Mesothelial cell of epicardium (in vitro differentiated cells): ENCODE measurements at regions not wholly inside any gene's neighbourhood (a gene's known extent, or its start where the extent isn't known, plus 50 kb on each side); places are given as distances from the start of the nearest gene placed in this dataset.

ENCODE experiments used
- DNase-seq, 2 experiments: peaks; one replicate each; pipeline ENCODE4 v3.0.0; 2021; ENCODE audit warnings: low spot score in 2 of 2; ENCODE audit not compliant: unreplicated experiment in 2 of 2
- H3K27ac Mint-ChIP-seq: 2 replicates; pipeline ENCODE4 v1.8.0; 2021; ENCODE audit warnings: mixed read lengths
- H3K27me3 Mint-ChIP-seq: 2 replicates; pipeline ENCODE4 v1.8.0; 2021; ENCODE audit warnings: low read depth, mixed read lengths
- H3K36me3 Mint-ChIP-seq: 2 replicates; pipeline ENCODE4 v1.8.0; 2021; ENCODE audit warnings: mixed read lengths
- H3K4me1 Mint-ChIP-seq: 2 replicates; pipeline ENCODE4 v1.8.0; 2021; ENCODE audit warnings: mixed read lengths
- H3K4me3 Mint-ChIP-seq: 2 replicates; pipeline ENCODE4 v1.8.0; 2021; ENCODE audit warnings: mild to moderate bottlenecking, moderate library complexity, mixed read lengths
- H3K9me3 Mint-ChIP-seq: 2 replicates; pipeline ENCODE4 v1.8.0; 2021; ENCODE audit warnings: mixed read lengths
- CTCF ChIP-seq: fragments of 200-600 bp; sonication (generic); IDR thresholded peaks from one replicate; pipeline ENCODE4 v1.5.0; 2021; ENCODE audit warnings: antibody characterized with exemption; ENCODE audit not compliant: unreplicated experiment

DNA sequence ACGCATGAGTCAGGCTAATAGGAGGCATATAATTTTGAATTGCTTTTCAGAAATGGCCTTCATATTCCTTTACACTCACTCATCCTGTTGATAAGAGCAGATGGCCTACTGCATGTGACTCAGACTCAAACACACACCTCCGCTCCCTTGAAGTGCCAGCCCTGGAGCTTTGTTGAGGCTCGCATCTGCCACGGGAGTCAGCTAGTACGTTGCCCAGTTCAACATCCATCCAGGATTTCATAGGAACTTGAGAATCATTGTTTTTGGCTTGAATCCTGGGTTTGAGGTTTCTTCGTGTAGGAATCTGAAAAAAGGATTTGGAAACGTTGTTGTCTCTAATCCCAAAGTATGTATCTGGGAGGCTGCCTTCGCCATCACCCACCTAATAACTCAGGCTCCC lies 87.4 kb upstream of the JAG1 start:
- Mint-ChIP-seq H3K27ac (no peak overlapping the region), H3K36me3 (no peaks in the 10 kb centered on the region), H3K9me3 (no peaks in the 10 kb centered on the region), H3K27me3 (peaks cover 35% of the 10 kb centered on the region), H3K4me3 (no peak overlapping the region), H3K4me1 (peaks cover 14% of the 10 kb centered on the region)
- no peak for DNase-seq
- TF ChIP-seq CTCF: no peak

DNA sequence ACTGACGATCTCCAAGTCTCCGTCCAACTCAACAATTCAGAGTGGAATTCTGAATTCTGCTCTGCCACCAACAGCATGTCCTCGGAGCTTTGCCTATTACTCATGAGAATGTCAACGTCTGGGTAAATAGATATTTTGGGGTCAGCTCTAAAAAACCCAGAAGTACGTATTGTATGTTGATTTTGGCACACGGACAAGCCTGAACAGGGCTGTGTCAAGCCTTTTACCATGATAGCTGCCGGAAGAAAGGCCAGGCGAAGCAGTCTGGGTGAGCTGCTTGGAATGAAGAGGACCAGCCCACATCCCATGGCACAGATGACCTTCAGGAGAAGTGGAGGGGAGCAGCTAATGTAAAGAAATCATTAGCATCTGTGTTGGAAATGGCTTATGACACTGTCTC lies 88.0 kb upstream of the JAG1 start:
- DNase-seq: no peak
- Mint-ChIP-seq H3K27ac (no peak overlapping the region), H3K9me3 (no peaks in the 10 kb centered on the region), H3K36me3 (no peaks in the 10 kb centered on the region), H3K27me3 (peaks cover 32% of the 10 kb centered on the region), H3K4me3 (no peak overlapping the region), H3K4me1 (peaks cover 14% of the 10 kb centered on the region)
- no peak for TF ChIP-seq CTCF

- no peak for TF ChIP-seq CTCF
- H3K9me3 Mint-ChIP-seq: no peaks in the 10 kb centered on the region
- no peaks in the 10 kb centered on the region for H3K36me3 Mint-ChIP-seq
- DNase-seq: no peak
- H3K4me3 Mint-ChIP-seq: no peak overlapping the region
- no peak overlapping the region for H3K27ac Mint-ChIP-seq
- peaks cover 28% of the 10 kb centered on the region for H3K27me3 Mint-ChIP-seq
- H3K4me1 Mint-ChIP-seq: peaks cover 14% of the 10 kb centered on the region
These were observed 88.4 kb upstream of the JAG1 start for GRCh38 chr20:10762216-10762615.

DNA sequence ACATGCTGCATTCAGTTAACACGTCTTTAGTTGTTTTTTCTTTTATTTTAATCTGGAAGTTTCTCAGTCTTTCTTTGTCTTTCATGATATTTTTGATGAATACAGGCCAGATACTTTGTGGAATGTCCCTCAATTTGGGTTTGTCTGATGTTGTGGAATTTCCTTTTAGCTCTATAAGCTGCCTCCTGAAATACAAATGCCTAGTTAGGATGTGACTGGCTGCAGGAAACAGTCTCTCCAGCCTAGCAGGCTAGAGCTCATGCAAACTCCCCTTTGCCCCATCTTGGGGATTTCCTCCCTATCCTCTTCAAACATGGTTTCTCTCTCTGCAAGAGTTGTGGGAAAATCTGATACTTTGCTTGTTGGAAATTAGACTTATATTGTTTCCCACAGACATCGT lies 89.3 kb upstream of the JAG1 start:
- no peak for TF ChIP-seq CTCF
- H3K27ac Mint-ChIP-seq: no peak overlapping the region

DNA sequence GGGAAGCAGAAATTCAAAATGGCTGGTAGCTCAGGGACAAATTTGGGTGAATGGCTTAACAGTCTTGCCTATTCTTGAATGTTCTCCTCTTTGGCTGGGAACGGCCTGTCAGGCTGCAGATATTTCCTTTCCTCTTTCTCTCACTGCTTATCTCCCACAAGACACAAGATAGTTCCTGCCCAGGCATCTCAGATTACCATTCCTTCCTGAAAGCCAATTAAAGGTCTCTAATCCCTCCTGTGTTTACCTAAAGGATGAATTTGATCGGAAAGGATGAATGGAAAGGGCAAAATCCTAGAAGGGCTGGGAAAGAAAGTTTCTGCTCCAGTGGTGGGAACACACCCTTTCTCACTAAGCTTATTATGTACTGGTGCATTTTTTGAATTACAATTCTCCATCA lies 95.9 kb upstream of the JAG1 start:
- no peak for TF ChIP-seq CTCF
- DNase-seq: no peak
- Mint-ChIP-seq H3K27me3 (peaks cover 32% of the 10 kb centered on the region), H3K36me3 (no peaks in the 10 kb centered on the region), H3K4me3 (no peak overlapping the region), H3K4me1 (peaks cover 10% of the 10 kb centered on the region), H3K27ac (no peak overlapping the region), H3K9me3 (no peaks in the 10 kb centered on the region)

More for the DNA sequence above, 89.3 kb upstream of the JAG1 start:
- Mint-ChIP-seq H3K36me3 (no peaks in the 10 kb centered on the region), H3K4me3 (no peak overlapping the region), H3K4me1 (peaks cover 14% of the 10 kb centered on the region), H3K9me3 (no peaks in the 10 kb centered on the region), H3K27me3 (peaks cover 23% of the 10 kb centered on the region)
- DNase-seq: no peak

DNA sequence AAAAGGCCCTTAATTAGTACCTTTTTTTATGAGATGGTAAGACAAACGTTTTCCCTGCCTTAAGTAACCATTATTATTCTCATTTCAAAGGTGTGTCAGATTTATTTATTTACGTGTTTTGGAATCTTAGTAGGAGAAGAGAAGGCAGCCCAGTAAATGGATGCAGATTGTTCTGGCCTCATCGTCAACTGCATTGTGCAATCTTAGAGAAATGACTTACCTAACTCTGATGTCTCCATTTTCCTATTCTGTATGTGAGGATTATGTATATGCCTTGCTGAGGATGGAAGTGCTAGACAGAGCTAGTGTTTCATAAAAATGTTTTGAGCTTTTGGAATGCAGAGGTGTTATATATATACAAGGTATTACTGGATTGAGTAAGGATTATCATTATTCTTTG lies 97.0 kb upstream of the JAG1 start:
- peaks cover 10% of the 10 kb centered on the region for H3K9me3 Mint-ChIP-seq
- H3K36me3 Mint-ChIP-seq: no peaks in the 10 kb centered on the region
- TF ChIP-seq CTCF: no peak
- H3K27me3 Mint-ChIP-seq: peaks cover 36% of the 10 kb centered on the region
- peaks cover 9% of the 10 kb centered on the region for H3K4me1 Mint-ChIP-seq
- no peak overlapping the region for H3K27ac Mint-ChIP-seq
- no peak for DNase-seq
- no peak overlapping the region for H3K4me3 Mint-ChIP-seq
